GM23248 (cell line): ENCODE measurements at regions not wholly inside any gene's neighbourhood (a gene's known extent, or its start where the extent isn't known, plus 50 kb on each side); places are given as distances from the start of the nearest gene placed in this dataset.

Source experiments
- DNase-seq: peaks from one replicate; pipeline ENCODE4 v3.0.0-alpha.2; 2015
- H2AFZ ChIP-seq: fragments of 200-600 bp; sonication (generic); 2 replicates; pipeline ENCODE4 v1.6.1; 2016; ENCODE audit warnings: antibody characterized with exemption
- H3F3A ChIP-seq: fragments of 200-600 bp; sonication (generic); 2 replicates; pipeline ENCODE4 v1.6.1; 2016; ENCODE audit warnings: mild to moderate bottlenecking, antibody characterized with exemption, mixed run types; ENCODE audit not compliant: insufficient read depth
- H3K27ac ChIP-seq: fragments of 200-600 bp; sonication (generic); 2 replicates; pipeline ENCODE4 v1.5.1; 2016; ENCODE audit warnings: mild to moderate bottlenecking
- H3K27me3 ChIP-seq: fragments of 200-600 bp; sonication (generic); replicated peaks from 2 replicates; pipeline ENCODE4 v1.6.1; 2016; ENCODE audit warnings: mild to moderate bottlenecking; ENCODE audit not compliant: insufficient read depth
- H3K36me3 ChIP-seq: fragments of 200-600 bp; sonication (generic); 2 replicates; pipeline ENCODE4 v1.6.1; 2016; ENCODE audit warnings: low read depth, mild to moderate bottlenecking
- H3K4me1 ChIP-seq: fragments of 200-600 bp; sonication (generic); 2 replicates; pipeline ENCODE4 v1.6.1; 2016; ENCODE audit warnings: mild to moderate bottlenecking; ENCODE audit not compliant: insufficient read depth
- H3K4me2 ChIP-seq: fragments of 200-600 bp; sonication (generic); one replicate; pipeline ENCODE4 v1.6.1; 2016; ENCODE audit warnings: mild to moderate bottlenecking; ENCODE audit not compliant: unreplicated experiment
- H3K4me3 ChIP-seq: fragments of 200-600 bp; sonication (generic); 2 replicates; pipeline ENCODE4 v1.5.1; 2016; ENCODE audit warnings: mild to moderate bottlenecking
- H3K79me2 ChIP-seq: fragments of 200-600 bp; sonication (generic); 2 replicates; pipeline ENCODE4 v1.6.1; 2016; ENCODE audit warnings: mild to moderate bottlenecking; ENCODE audit not compliant: insufficient read depth
- H3K9ac ChIP-seq: fragments of 200-600 bp; sonication (generic); 2 replicates; pipeline ENCODE4 v1.6.1; 2016; ENCODE audit warnings: mild to moderate bottlenecking
- H3K9me2 ChIP-seq: fragments of 200-600 bp; sonication (generic); 2 replicates; pipeline ENCODE4 v1.6.1; 2016; ENCODE audit warnings: mixed run types, mild to moderate bottlenecking, moderate library complexity; ENCODE audit not compliant: insufficient read depth
- H3K9me3 ChIP-seq: fragments of 200-600 bp; sonication (generic); one replicate; pipeline ENCODE4 v1.6.1; 2017; ENCODE audit warnings: low read depth
- H4K20me1 ChIP-seq: fragments of 200-600 bp; sonication (generic); 2 replicates; pipeline ENCODE4 v1.6.0; 2016; ENCODE audit not compliant: insufficient read depth
- EZH2 ChIP-seq: fragments of 200-600 bp; sonication (generic); IDR thresholded peaks from 2 replicates; pipeline ENCODE4 v1.6.1; 2018; ENCODE audit warnings: antibody characterized with exemption, mild to moderate bottlenecking; ENCODE audit not compliant: insufficient read depth, poor library complexity, severe bottlenecking
- EZH2phosphoT487 ChIP-seq: fragments of 200-600 bp; sonication (generic); IDR thresholded peaks from 2 replicates; pipeline ENCODE4 v1.6.1; 2018; ENCODE audit warnings: antibody characterized with exemption, moderate library complexity, mild to moderate bottlenecking, low read depth; ENCODE audit not compliant: insufficient read depth
- WGBS, 2 experiments: methylation state at CpG; one replicate each; pipeline ENCODE4 v1.1.6; 2015 to 2017; ENCODE audit warnings: low lambda C conversion rate in 2 of 2, low coverage in 1 of 2; ENCODE audit errors: missing lambda C conversion rate in 2 of 2; 5-methylcytosine and 5-hydroxymethylcytosine counted together
- in situ Hi-C: fragments of 300-500 bp; cut with MboI; formaldehyde crosslinking; loops from 2 replicates; pipeline ENCODE4 v1.15.0; 2020

- no peaks in the 10 kb centered on the region for H4K20me1 ChIP-seq
- in situ Hi-C loops = no loop called here
- H3K4me3 ChIP-seq = no peak overlapping the region
- no peaks in the 10 kb centered on the region for H3K9me3 ChIP-seq
- H2AFZ ChIP-seq = 0 out of 2 replicates have a peak overlapping the region, but pooled peaks have one; percentile 7
- H3K36me3 ChIP-seq = no peaks in the 10 kb centered on the region
- no peaks in the 10 kb centered on the region for H3K4me1 ChIP-seq
- H3K9me2 ChIP-seq = no peaks in the 10 kb centered on the region
- no peaks in the 10 kb centered on the region for H3K27me3 ChIP-seq
- H3K4me2 ChIP-seq = no peak overlapping the region
- peak; percentile 28 for DNase-seq
- no peak overlapping the region for H3K27ac ChIP-seq
- no peak for TF ChIP-seq EZH2
- no peak for TF ChIP-seq EZH2phosphoT487
- no peak overlapping the region for H3K9ac ChIP-seq
- no peaks in the 10 kb centered on the region for H3K79me2 ChIP-seq
- 25 to 34% methylated on average over 2 of the region's 2 CpGs for WGBS, 2 experiments
- H3F3A ChIP-seq = no peaks in the 10 kb centered on the region
Measured at GRCh38 chr14:62409626-62410300, 635.5 kb downstream of the KCNH5 start.

GRCh38 chr14:62420847-62421246 lies 624.4 kb downstream of the KCNH5 start:
- no peaks in the 10 kb centered on the region for H3K9me2 ChIP-seq
- H3K9me3 ChIP-seq = no peaks in the 10 kb centered on the region
- H3K27ac ChIP-seq = no peak overlapping the region
- WGBS, 2 experiments = 4 to 9% methylated on average over 1 of the region's 1 CpG
- H3K4me1 ChIP-seq = no peaks in the 10 kb centered on the region
- H3K36me3 ChIP-seq = no peaks in the 10 kb centered on the region
- no peaks in the 10 kb centered on the region for H3K27me3 ChIP-seq
- in situ Hi-C loops = no loop called here
- no peak for DNase-seq
- H3K4me3 ChIP-seq = no peak overlapping the region
- H4K20me1 ChIP-seq = no peaks in the 10 kb centered on the region
- no peak overlapping the region for H2AFZ ChIP-seq
- H3K9ac ChIP-seq = no peak overlapping the region
- no peak for TF ChIP-seq EZH2
- TF ChIP-seq EZH2phosphoT487 = no peak
- no peaks in the 10 kb centered on the region for H3K79me2 ChIP-seq
- H3F3A ChIP-seq = no peaks in the 10 kb centered on the region
- no peak overlapping the region for H3K4me2 ChIP-seq

- H3K9ac ChIP-seq = no peak overlapping the region
- H3K4me3 ChIP-seq = no peak overlapping the region
- TF ChIP-seq EZH2phosphoT487 (no peak), EZH2 (no peak)
- WGBS, 2 experiments = 22% methylated on average over 5 of the region's 5 CpGs
- H3K9me3 ChIP-seq = no peaks in the 10 kb centered on the region
- H3K36me3 ChIP-seq = no peaks in the 10 kb centered on the region
- H2AFZ ChIP-seq = no peak overlapping the region
- H3K4me2 ChIP-seq = no peak overlapping the region
- in situ Hi-C loops = no loop called here
- no peaks in the 10 kb centered on the region for H3F3A ChIP-seq
- no peaks in the 10 kb centered on the region for H3K27me3 ChIP-seq
- no peak overlapping the region for H3K27ac ChIP-seq
- no peaks in the 10 kb centered on the region for H3K79me2 ChIP-seq
- no peak for DNase-seq
- no peaks in the 10 kb centered on the region for H3K9me2 ChIP-seq
- no peaks in the 10 kb centered on the region for H4K20me1 ChIP-seq
- H3K4me1 ChIP-seq = no peaks in the 10 kb centered on the region
Measured at GRCh38 chr14:62428429-62429203, 616.6 kb downstream of the KCNH5 start.

- H3K27me3 ChIP-seq = no peaks in the 10 kb centered on the region
- no peaks in the 10 kb centered on the region for H4K20me1 ChIP-seq
- no peaks in the 10 kb centered on the region for H3K9me2 ChIP-seq
- no peaks in the 10 kb centered on the region for H3K36me3 ChIP-seq
- no peaks in the 10 kb centered on the region for H3F3A ChIP-seq
- in situ Hi-C loops = no loop called here
- no peak overlapping the region for H2AFZ ChIP-seq
- no peak overlapping the region for H3K4me2 ChIP-seq
- no peak overlapping the region for H3K4me3 ChIP-seq
- no peaks in the 10 kb centered on the region for H3K9me3 ChIP-seq
- DNase-seq = no peak
- no peaks in the 10 kb centered on the region for H3K4me1 ChIP-seq
- WGBS, 2 experiments = 25 to 29% methylated on average over 1 of the region's 1 CpG
- TF ChIP-seq EZH2phosphoT487 = no peak
- TF ChIP-seq EZH2 = no peak
- no peaks in the 10 kb centered on the region for H3K79me2 ChIP-seq
- no peak overlapping the region for H3K27ac ChIP-seq
- H3K9ac ChIP-seq = no peak overlapping the region
Measured at GRCh38 chr14:62429683-62430082, 615.6 kb downstream of the KCNH5 start.
